ENCODE measurements at regions not wholly inside any gene's neighbourhood (a gene's known extent, or its start where the extent isn't known, plus 50 kb on each side); places are given as distances from the start of the nearest gene placed in this dataset.

DNA sequence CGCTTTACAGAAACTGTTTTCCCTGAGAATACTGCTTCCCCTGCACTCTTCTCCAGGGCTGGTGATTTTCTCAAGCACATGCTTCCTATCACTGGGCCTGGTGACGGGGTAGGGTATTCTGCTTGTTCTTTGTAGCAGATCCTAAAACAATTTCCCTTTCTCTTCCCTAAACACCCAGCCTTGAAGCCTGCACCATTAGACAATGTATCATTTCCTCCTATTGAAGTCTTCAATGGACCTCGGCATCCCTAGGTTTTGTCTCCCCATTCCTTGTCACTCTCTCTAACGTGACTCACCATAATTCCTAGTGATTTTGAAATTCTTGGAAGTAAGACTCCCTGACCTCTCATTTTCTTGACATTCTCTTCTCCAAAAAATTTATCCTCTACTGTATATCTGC lies 109.5 kb upstream of the GHITM start:
- Histone ChIP-seq H3K9me3 (ENCODE audit: low read length) (no peaks in the 10 kb centered on the region), H3F3A (ENCODE audit: low read length, unreplicated experiment) (no peaks in the 10 kb centered on the region), H3K27ac (ENCODE audit: low read length) (no peak overlapping the region), H3K4me3 (ENCODE audit: low read length) (no peak overlapping the region), H4K20me1 (ENCODE audit: low read length) (no peaks in the 10 kb centered on the region), H3K9ac (ENCODE audit: low read length) (no peak overlapping the region), H2AFZ (ENCODE audit: low read length) (no peak overlapping the region), H3K4me1 (ENCODE audit: insufficient read depth, low read length) (no peaks in the 10 kb centered on the region), H3K4me2 (ENCODE audit: low read length) (no peak overlapping the region), H3K36me3 (ENCODE audit: low read depth, low read length) (no peaks in the 10 kb centered on the region), H3K79me2 (ENCODE audit: low read length) (no peaks in the 10 kb centered on the region), H3K9me2 (replicated peaks; ENCODE audit: low read length) (no peaks in the 10 kb centered on the region), H3K27me3 (ENCODE audit: low read length) (no peaks in the 10 kb centered on the region)
- BruUV-seq (replicated peaks) = no TSS peak
- ChIA-PET POLR2A (ENCODE audit: unreplicated experiment) (no interaction called here), CTCF (no interaction called here)
- no peak for ATAC-seq
- TF ChIP-seq, protein P1, sequence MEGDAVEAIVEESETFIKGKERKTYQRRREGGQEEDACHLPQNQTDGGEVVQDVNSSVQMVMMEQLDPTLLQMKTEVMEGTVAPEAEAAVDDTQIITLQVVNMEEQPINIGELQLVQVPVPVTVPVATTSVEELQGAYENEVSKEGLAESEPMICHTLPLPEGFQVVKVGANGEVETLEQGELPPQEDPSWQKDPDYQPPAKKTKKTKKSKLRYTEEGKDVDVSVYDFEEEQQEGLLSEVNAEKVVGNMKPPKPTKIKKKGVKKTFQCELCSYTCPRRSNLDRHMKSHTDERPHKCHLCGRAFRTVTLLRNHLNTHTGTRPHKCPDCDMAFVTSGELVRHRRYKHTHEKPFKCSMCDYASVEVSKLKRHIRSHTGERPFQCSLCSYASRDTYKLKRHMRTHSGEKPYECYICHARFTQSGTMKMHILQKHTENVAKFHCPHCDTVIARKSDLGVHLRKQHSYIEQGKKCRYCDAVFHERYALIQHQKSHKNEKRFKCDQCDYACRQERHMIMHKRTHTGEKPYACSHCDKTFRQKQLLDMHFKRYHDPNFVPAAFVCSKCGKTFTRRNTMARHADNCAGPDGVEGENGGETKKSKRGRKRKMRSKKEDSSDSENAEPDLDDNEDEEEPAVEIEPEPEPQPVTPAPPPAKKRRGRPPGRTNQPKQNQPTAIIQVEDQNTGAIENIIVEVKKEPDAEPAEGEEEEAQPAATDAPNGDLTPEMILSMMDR (conservative IDR thresholded peaks at IDR 0.05; ENCODE audit: low read depth, low read length) = no peak
- TF ChIP-seq EZH2 (IDR thresholded peaks at IDR 0.05; ENCODE audit: low read length, unreplicated experiment) = no peak
- no peak for TF ChIP-seq EZH2phosphoT487 (IDR thresholded peaks at IDR 0.05; ENCODE audit: borderline replicate concordance, low read length)
- intact Hi-C loops (cut with micrococcal nuclease) = no loop called here
- no peak for DNase-seq

DNA sequence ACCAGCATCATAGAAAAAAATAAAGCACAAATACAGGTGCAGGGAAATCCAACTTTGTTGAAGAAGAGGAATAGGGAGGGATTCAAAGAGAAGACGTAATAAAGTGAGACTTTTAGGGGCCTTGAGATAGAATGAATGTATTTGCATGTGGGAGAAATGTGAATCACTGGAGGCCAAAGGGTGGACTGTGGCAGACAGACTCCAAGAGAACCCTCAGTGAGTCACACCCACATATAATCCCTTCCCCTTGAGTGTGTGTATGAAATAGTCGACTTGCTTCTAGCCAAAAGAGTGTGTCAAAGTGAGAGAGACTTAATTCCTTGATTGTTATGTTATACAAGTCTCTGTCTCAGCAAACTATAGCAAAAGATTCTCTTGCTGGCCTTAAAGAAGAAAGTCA lies 101.3 kb upstream of the GHITM start:
- Histone ChIP-seq H2AFZ (ENCODE audit: low read length) (no peak overlapping the region), H3K9me2 (replicated peaks; ENCODE audit: low read length) (no peaks in the 10 kb centered on the region), H3K27ac (ENCODE audit: low read length) (no peak overlapping the region), H3K4me1 (ENCODE audit: insufficient read depth, low read length) (no peaks in the 10 kb centered on the region), H3K27me3 (ENCODE audit: low read length) (no peaks in the 10 kb centered on the region), H3K9ac (ENCODE audit: low read length) (no peak overlapping the region), H3K4me2 (ENCODE audit: low read length) (no peak overlapping the region), H3K9me3 (ENCODE audit: low read length) (no peaks in the 10 kb centered on the region), H3K36me3 (ENCODE audit: low read depth, low read length) (no peaks in the 10 kb centered on the region), H3K79me2 (ENCODE audit: low read length) (no peaks in the 10 kb centered on the region), H3K4me3 (ENCODE audit: low read length) (no peak overlapping the region), H4K20me1 (ENCODE audit: low read length) (no peaks in the 10 kb centered on the region), H3F3A (ENCODE audit: low read length, unreplicated experiment) (no peaks in the 10 kb centered on the region)
- no peak for TF ChIP-seq EZH2phosphoT487 (IDR thresholded peaks at IDR 0.05; ENCODE audit: borderline replicate concordance, low read length)
- no peak for TF ChIP-seq EZH2 (IDR thresholded peaks at IDR 0.05; ENCODE audit: low read length, unreplicated experiment)
- TF ChIP-seq, protein P1 (conservative IDR thresholded peaks at IDR 0.05; ENCODE audit: low read depth, low read length) = no peak
- intact Hi-C loops (cut with micrococcal nuclease) = no loop called here
- BruUV-seq (replicated peaks) = no TSS peak
- ChIA-PET POLR2A (ENCODE audit: unreplicated experiment) (no interaction called here), CTCF (no interaction called here)
- DNase-seq (no peak), ATAC-seq (no peak)

DNA sequence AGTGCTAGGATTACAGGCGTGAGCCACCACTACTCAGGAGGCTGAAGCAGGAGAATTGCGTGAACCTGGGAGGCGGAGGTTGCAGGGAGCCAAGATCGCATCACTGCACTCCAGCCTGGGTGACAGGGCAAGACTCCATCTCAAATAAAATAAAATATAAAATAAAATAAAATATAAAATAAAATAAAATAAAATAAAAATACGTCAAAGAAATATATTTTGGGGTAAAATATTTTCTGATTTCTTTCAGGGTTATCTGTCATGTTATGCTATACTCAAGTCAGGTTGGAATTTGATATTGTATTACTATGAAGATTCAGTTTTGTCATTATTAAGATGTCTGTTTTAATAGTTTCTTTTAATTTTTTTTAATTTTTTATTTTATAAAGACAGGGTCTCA lies 99.4 kb upstream of the GHITM start:
- Histone ChIP-seq H3K27ac (ENCODE audit: low read length) (no peak overlapping the region), H3K9ac (ENCODE audit: low read length) (no peak overlapping the region), H2AFZ (ENCODE audit: low read length) (no peak overlapping the region), H3K36me3 (ENCODE audit: low read depth, low read length) (no peaks in the 10 kb centered on the region), H3K4me1 (ENCODE audit: insufficient read depth, low read length) (no peaks in the 10 kb centered on the region), H4K20me1 (ENCODE audit: low read length) (no peaks in the 10 kb centered on the region), H3K4me2 (ENCODE audit: low read length) (no peak overlapping the region), H3K27me3 (ENCODE audit: low read length) (no peaks in the 10 kb centered on the region), H3K79me2 (ENCODE audit: low read length) (no peaks in the 10 kb centered on the region), H3F3A (ENCODE audit: low read length, unreplicated experiment) (no peaks in the 10 kb centered on the region), H3K9me3 (ENCODE audit: low read length) (no peaks in the 10 kb centered on the region), H3K4me3 (ENCODE audit: low read length) (no peak overlapping the region), H3K9me2 (replicated peaks; ENCODE audit: low read length) (no peaks in the 10 kb centered on the region)
- DNase-seq (no peak), ATAC-seq (no peak)
- intact Hi-C loops (cut with micrococcal nuclease) = no loop called here
- ChIA-PET POLR2A (ENCODE audit: unreplicated experiment) (no interaction called here), CTCF (no interaction called here)
- no peak for TF ChIP-seq EZH2 (IDR thresholded peaks at IDR 0.05; ENCODE audit: low read length, unreplicated experiment)
- TF ChIP-seq, protein P1 (conservative IDR thresholded peaks at IDR 0.05; ENCODE audit: low read depth, low read length) = no peak
- no peak for TF ChIP-seq EZH2phosphoT487 (IDR thresholded peaks at IDR 0.05; ENCODE audit: borderline replicate concordance, low read length)
- BruUV-seq (replicated peaks) = no TSS peak

Measured in PC-3 (cell line).